Omental fat pad (tissue), 1 donor: ENCODE measurements at regions not wholly inside any gene's neighbourhood (a gene's known extent, or its start where the extent isn't known, plus 50 kb on each side); places are given as distances from the start of the nearest gene placed in this dataset. TPM values are rescaled to one million over a fixed set of nuclear protein-coding genes. Genes with fewer than 3 reads are reported as not detected.

Source experiments
- small RNA-seq: library from RNA; depleted of rRNA; stranded (forward); fragments of <200 nt; gene quantifications from one replicate; pipeline ENCODE3, GENCODE V24; 2016

Small RNAs in the stretch of these regions (small RNA-seq; reads per million reads assigned to genes)
- gene RF00012: not detected
